GDM1 (cell line): ENCODE measurements at regions not wholly inside any gene's neighbourhood (a gene's known extent, or its start where the extent isn't known, plus 50 kb on each side); places are given as distances from the start of the nearest gene placed in this dataset.
"Not testable (repeated sequence)": the region's sequence is repeated elsewhere in the genome, so short reads cannot be mapped to it uniquely, and the experiment has no call there.

ENCODE experiments used
- DNase-seq: peaks from one replicate; lab custom pipeline; 2025; lab: John Stamatoyannopoulos, UW

GRCh38 chr5:12658871-12659446 is 754.7 kb upstream of the CTNND2 start:
- DNase-seq = no peak

- DNase-seq = not testable (repeated sequence)
Observed at GRCh38 chr5:12657914-12658474, 753.7 kb upstream of the CTNND2 start.

GRCh38 chr5:12655675-12656074 is 751.4 kb upstream of the CTNND2 start:
- no peak for DNase-seq

- no peak for DNase-seq
Observed at GRCh38 chr5:12652201-12652600, 748.0 kb upstream of the CTNND2 start.

GRCh38 chr5:12648558-12648957 is 744.3 kb upstream of the CTNND2 start:
- no peak for DNase-seq

GRCh38 chr5:12647613-12648012 is 743.4 kb upstream of the CTNND2 start:
- no peak for DNase-seq

GRCh38 chr5:12645582-12645981 is 741.3 kb upstream of the CTNND2 start:
- DNase-seq = no peak

- DNase-seq = no peak
Observed at GRCh38 chr5:12636209-12636608, 732.0 kb upstream of the CTNND2 start.

GRCh38 chr5:12626556-12626955 is 722.3 kb upstream of the CTNND2 start:
- DNase-seq = no peak

- no peak for DNase-seq
Observed at GRCh38 chr5:12625667-12626263, 721.5 kb upstream of the CTNND2 start.

GRCh38 chr5:12624776-12625560 is 720.7 kb upstream of the CTNND2 start:
- DNase-seq = no peak

- DNase-seq = no peak
Observed at GRCh38 chr5:12623408-12623807, 719.2 kb upstream of the CTNND2 start.

GRCh38 chr5:12616093-12616492 is 711.8 kb upstream of the CTNND2 start:
- no peak for DNase-seq

- DNase-seq = no peak
Observed at GRCh38 chr5:12615141-12615820, 711.0 kb upstream of the CTNND2 start.

- no peak for DNase-seq
Observed at GRCh38 chr5:12614608-12615007, 710.4 kb upstream of the CTNND2 start.

GRCh38 chr5:12611132-12611531 is 706.9 kb upstream of the CTNND2 start:
- no peak for DNase-seq

- not testable (repeated sequence) for DNase-seq
Observed at GRCh38 chr5:12607817-12608216, 703.6 kb upstream of the CTNND2 start.

- DNase-seq = no peak
Observed at GRCh38 chr5:12592228-12592627, 688.0 kb upstream of the CTNND2 start.

GRCh38 chr5:12586406-12586805 is 682.2 kb upstream of the CTNND2 start:
- no peak for DNase-seq

GRCh38 chr5:12578803-12579202 is 674.6 kb upstream of the CTNND2 start:
- DNase-seq = not testable (repeated sequence)

- not testable (repeated sequence) for DNase-seq
Observed at GRCh38 chr5:12576953-12577352, 672.7 kb upstream of the CTNND2 start.

- DNase-seq = not testable (repeated sequence)
Observed at GRCh38 chr5:12574298-12575093, 670.2 kb upstream of the CTNND2 start.
